IMR-90 (cell line): ENCODE measurements at regions not wholly inside any gene's neighbourhood (a gene's known extent, or its start where the extent isn't known, plus 50 kb on each side); places are given as distances from the start of the nearest gene placed in this dataset.
A peak's percentile ranks its signal among the peaks of the same experiment; 100 is the strongest.

Source experiments
- ATAC-seq: fragments of 200-7000 bp; cut with Tn5 transposase; 2 replicates; pipeline ENCODE4 v1.9.1; 2020; ENCODE audit warnings: low read depth, mild to moderate bottlenecking, moderate library complexity
- BruUV-seq: library from RNA; stranded (reverse); fragments of 400-500 nt; replicated peaks from 2 replicates; lab custom pipeline; 2021; lab: Mats Ljungman, UMichigan
- CTCF ChIA-PET: fragments of 300-600 bp; formaldehyde crosslinking; extraction: SDS; loops from one replicate; lab custom pipeline; 2021; ENCODE audit warnings: antibody characterized with exemption; lab: Yijun Ruan, JAX
- POLR2A ChIA-PET: fragments of 300-600 bp; sonication (Branson Sonifier 250); formaldehyde crosslinking; loops from one replicate; lab custom pipeline; 2022; ENCODE audit warnings: antibody characterized with exemption; ENCODE audit not compliant: unreplicated experiment; lab: Charles Lee
- DNase-seq: peaks from one replicate; pipeline ENCODE4 v3.0.0; 2013
- H2AFZ ChIP-seq: replicated peaks from 2 replicates; pipeline ENCODE3; 2013; ENCODE audit warnings: low read length, mild to moderate bottlenecking; ENCODE audit not compliant: poor library complexity
- H2AK5ac ChIP-seq: 2 replicates; pipeline ENCODE4 v1.6.1; 2013; ENCODE audit warnings: low read depth, low read length, inconsistent platforms
- H2AK9ac ChIP-seq: replicated peaks from 2 replicates; pipeline ENCODE3; 2013; ENCODE audit warnings: mild to moderate bottlenecking, low read depth, low read length, moderate library complexity; ENCODE audit not compliant: poor library complexity
- H2BK120ac ChIP-seq: 2 replicates; pipeline ENCODE4 v1.6.1; 2013; ENCODE audit warnings: low read depth, low read length, inconsistent platforms
- H2BK15ac ChIP-seq: 3 replicates; pipeline ENCODE4 v1.6.1; 2013; ENCODE audit warnings: low read depth, low read length, inconsistent platforms
- H2BK20ac ChIP-seq: 2 replicates; pipeline ENCODE4 v1.6.1; 2013; ENCODE audit warnings: low read depth, mild to moderate bottlenecking, inconsistent platforms, low read length, moderate library complexity
- H2BK5ac ChIP-seq: 2 replicates; pipeline ENCODE4 v1.6.1; 2013; ENCODE audit warnings: mild to moderate bottlenecking, low read depth, low read length, inconsistent platforms; ENCODE audit not compliant: poor library complexity, severe bottlenecking
- H3K14ac ChIP-seq: replicated peaks from 2 replicates; pipeline ENCODE4 v1.6.1; 2013; ENCODE audit warnings: low read depth, low read length, inconsistent platforms
- H3K18ac ChIP-seq: 2 replicates; pipeline ENCODE4 v1.6.1; 2013; ENCODE audit warnings: low read depth, low read length, control low read depth
- H3K23ac ChIP-seq: 2 replicates; pipeline ENCODE4 v1.6.1; 2013; ENCODE audit warnings: low read depth, low read length, inconsistent platforms
- H3K27ac ChIP-seq: 2 replicates; pipeline ENCODE4 v1.5.1; 2013; ENCODE audit warnings: mild to moderate bottlenecking, control low read depth, low read length; ENCODE audit not compliant: insufficient read depth
- H3K27me3 ChIP-seq: 2 replicates; pipeline ENCODE4 v1.6.1; 2013; ENCODE audit warnings: low read length; ENCODE audit not compliant: control insufficient read depth, insufficient read depth
- H3K36me3 ChIP-seq: 2 replicates; pipeline ENCODE4 v1.6.1; 2013; ENCODE audit warnings: low read length, mixed read lengths; ENCODE audit not compliant: control insufficient read depth, insufficient read depth
- H3K4ac ChIP-seq: 2 replicates; pipeline ENCODE4 v1.6.1; 2013; ENCODE audit warnings: low read depth, low read length, inconsistent platforms
- H3K4me1 ChIP-seq: 2 replicates; pipeline ENCODE4 v1.6.1; 2013; ENCODE audit warnings: low read length, mixed read lengths; ENCODE audit not compliant: control insufficient read depth, insufficient read depth
- H3K4me2 ChIP-seq: 2 replicates; pipeline ENCODE4 v1.6.1; 2013; ENCODE audit warnings: low read depth, mild to moderate bottlenecking, control low read depth, low read length, moderate library complexity
- H3K4me3 ChIP-seq: 2 replicates; pipeline ENCODE4 v1.5.1; 2013; ENCODE audit warnings: low read depth, mild to moderate bottlenecking, control low read depth, low read length, moderate library complexity; ENCODE audit not compliant: insufficient read depth
- H3K56ac ChIP-seq: 2 replicates; pipeline ENCODE4 v1.6.1; 2013; ENCODE audit warnings: low read length, inconsistent platforms; ENCODE audit not compliant: insufficient read depth; ENCODE audit errors: extremely low read depth
- H3K79me1 ChIP-seq, 2 experiments: 2 replicates each; pipeline ENCODE4 v1.6.1; 2013; ENCODE audit warnings: low read length in 2 of 2, inconsistent platforms in 1 of 2, low read depth in 1 of 2
- H3K9ac ChIP-seq: 2 replicates; pipeline ENCODE4 v1.6.1; 2013; ENCODE audit warnings: low read depth, low read length, control low read depth
- H3K9me1 ChIP-seq: 2 replicates; pipeline ENCODE4 v1.6.1; 2013; ENCODE audit warnings: low read length, inconsistent platforms; ENCODE audit not compliant: insufficient read depth
- H3K9me3 ChIP-seq: 2 replicates; pipeline ENCODE4 v1.6.1; 2013; ENCODE audit warnings: low read length; ENCODE audit not compliant: control insufficient read depth, insufficient read depth
- H4K20me1 ChIP-seq: 2 replicates; pipeline ENCODE4 v1.6.1; 2013; ENCODE audit warnings: low read length, inconsistent platforms; ENCODE audit not compliant: insufficient read depth
- H4K5ac ChIP-seq: 2 replicates; pipeline ENCODE4 v1.6.1; 2013; ENCODE audit warnings: mild to moderate bottlenecking, low read depth, low read length, control low read depth
- H4K8ac ChIP-seq, 2 experiments: 2 replicates each; pipeline ENCODE4 v1.6.1; 2013; ENCODE audit warnings: low read depth in 2 of 2, low read length in 2 of 2, control low read depth in 1 of 2, inconsistent platforms in 1 of 2
- H4K91ac ChIP-seq: 2 replicates; pipeline ENCODE4 v1.6.1; 2013; ENCODE audit warnings: low read depth, low read length, inconsistent platforms; ENCODE audit not compliant: insufficient read depth
- BHLHE40 ChIP-seq: fragments of 150-350 bp; IDR thresholded peaks from 2 replicates; pipeline ENCODE4 v1.6.1; 2016; ENCODE audit warnings: mild to moderate bottlenecking, low read depth, low read length
- FOS ChIP-seq: fragments of 150-350 bp; IDR thresholded peaks from 2 replicates; pipeline ENCODE4 v1.6.1; 2016; ENCODE audit warnings: low read depth, low read length
- MAZ ChIP-seq: IDR thresholded peaks from 2 replicates; pipeline ENCODE4 v1.6.1; 2012; ENCODE audit warnings: low read depth, mild to moderate bottlenecking, low read length, improper control_type of control experiment, moderate library complexity, borderline replicate concordance
- WGBS, 2 experiments: methylation state at CpG; one replicate each; pipeline versions ENCODE4 v1.1.5 to v1.1.7; 2013; ENCODE audit warnings: missing lambda C conversion rate in 2 of 2; ENCODE audit not compliant: insufficient read length in 1 of 2; ENCODE audit errors: extremely low coverage in 2 of 2; 5-methylcytosine and 5-hydroxymethylcytosine counted together
- dilution Hi-C: fragments of 300-500 bp; cut with HindIII; formaldehyde crosslinking; loops from one replicate; pipeline ENCODE4 v1.14.3; 2018; ENCODE audit warnings: low sequenced_read_pairs; ENCODE audit not compliant: unreplicated experiment
- in situ Hi-C: fragments of 300-500 bp; cut with MboI; formaldehyde crosslinking; loops from 3 replicates; pipeline ENCODE4 v1.14.3; 2019; ENCODE audit warnings: low sequenced_read_pairs, inconsistent platforms, mixed read lengths
- intact Hi-C: fragments of 100-400 bp; cut with micrococcal nuclease; formaldehyde crosslinking; loops from 2 replicates; pipeline ENCODE4 v1.10.0; 2022

DNA sequence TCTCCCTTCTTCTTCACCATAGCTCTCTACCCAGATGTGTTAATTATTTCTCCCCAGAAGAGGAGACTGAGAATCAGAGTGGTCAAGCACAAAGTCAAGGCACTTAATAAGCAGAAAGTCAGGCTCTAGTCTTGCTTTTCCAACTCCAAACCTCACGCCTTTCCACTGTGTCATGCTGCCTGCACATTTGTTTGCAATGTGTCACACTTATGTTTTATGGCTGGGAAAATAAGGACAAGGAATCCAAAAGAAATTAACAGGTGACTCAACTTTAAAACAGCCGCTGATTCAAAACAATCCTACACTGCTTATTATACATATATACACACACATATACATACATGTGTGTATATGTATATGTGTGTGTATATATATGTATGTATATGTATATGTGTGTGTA lies 255.7 kb upstream of the DYNLRB2 start:
- no TSS peak for BruUV-seq
- no peak overlapping the region for H3K27ac ChIP-seq
- ATAC-seq = peak; percentile 79

More for the DNA sequence above, 255.7 kb upstream of the DYNLRB2 start:
- Histone ChIP-seq H3K9me3 (no peaks in the 10 kb centered on the region), H3K4me2 (no peak overlapping the region), H3K18ac (peak overlapping the region; percentile 51; the same call in 1 of the 2 replicates), H4K20me1 (no peaks in the 10 kb centered on the region), H2BK120ac (peak overlapping the region; percentile 72; the same call in 1 of the 2 replicates), H4K5ac (no peak overlapping the region), H3K14ac (no peak overlapping the region), H3K56ac (0 out of 2 replicates have a peak overlapping the region, but pooled peaks have one; percentile 13), H4K8ac (peak overlapping the region; percentile 24 to 27; a peak in 1 of 4 replicates), H4K91ac (no peak overlapping the region), H2BK15ac (no peak overlapping the region; the same call in 2 of the 3 replicates), H3K4me3 (no peak overlapping the region), H2AFZ (no peak overlapping the region), H3K9ac (no peak overlapping the region), H2AK9ac (no peak overlapping the region), H3K23ac (no peak overlapping the region), H3K9me1 (0 out of 2 replicates have a peak, but pooled peaks cover 5% of the 10 kb centered on the region), H3K27me3 (no peaks in the 10 kb centered on the region), H2BK20ac (no peak overlapping the region), H2BK5ac (peak overlapping the region; percentile 74), H3K4ac (peak overlapping the region; percentile 31; the same call in 1 of the 2 replicates), H3K36me3 (no peaks in the 10 kb centered on the region), H3K79me1 (no peaks in the 10 kb centered on the region), H3K4me1 (peaks cover 5% of the 10 kb centered on the region; the same call in 1 of the 2 replicates), H2AK5ac (no peak overlapping the region)
- ChIA-PET POLR2A (no interaction called here), CTCF (no interaction called here)
- dilution Hi-C loops (no loop called here), in situ Hi-C loops (no loop called here), intact Hi-C loops (no loop called here)
- TF ChIP-seq MAZ (no peak), FOS (peak; percentile 74), BHLHE40 (peak; percentile 59)
- no CpG with 5 or more reads among the region's 2 CpGs for WGBS, 2 experiments
- DNase-seq = peak; percentile 89
